Activated CD4-positive, alpha-beta T cell treated with anti-CD3 and anti-CD28 coated beads, Interleukin-10, Interleukin-2, amounts not matched to agents 100 ng/mL and 50 ng/mL, durations not matched to agents 16 hours and 8 hours (primary cell): ENCODE measurements at regions not wholly inside any gene's neighbourhood (a gene's known extent, or its start where the extent isn't known, plus 50 kb on each side); places are given as distances from the start of the nearest gene placed in this dataset.
A peak's percentile ranks its signal among the peaks of the same experiment; 100 is the strongest.
"Not testable (repeated sequence)": the region's sequence is repeated elsewhere in the genome, so short reads cannot be mapped to it uniquely, and the experiment has no call there.

Source experiments
- DNase-seq: peaks from one replicate; pipeline ENCODE4 v3.0.0-alpha.2; 2020

GRCh38 chr13:60663788-60664187, 266.8 kb downstream of the TDRD3 start:
- DNase-seq: no peak

GRCh38 chr13:60662595-60662994, 265.6 kb downstream of the TDRD3 start:
- DNase-seq: no peak

GRCh38 chr13:60661521-60661920, 264.5 kb downstream of the TDRD3 start:
- DNase-seq: no peak

GRCh38 chr13:60657586-60657985, 260.6 kb downstream of the TDRD3 start:
- DNase-seq: not testable (repeated sequence)

DNA sequence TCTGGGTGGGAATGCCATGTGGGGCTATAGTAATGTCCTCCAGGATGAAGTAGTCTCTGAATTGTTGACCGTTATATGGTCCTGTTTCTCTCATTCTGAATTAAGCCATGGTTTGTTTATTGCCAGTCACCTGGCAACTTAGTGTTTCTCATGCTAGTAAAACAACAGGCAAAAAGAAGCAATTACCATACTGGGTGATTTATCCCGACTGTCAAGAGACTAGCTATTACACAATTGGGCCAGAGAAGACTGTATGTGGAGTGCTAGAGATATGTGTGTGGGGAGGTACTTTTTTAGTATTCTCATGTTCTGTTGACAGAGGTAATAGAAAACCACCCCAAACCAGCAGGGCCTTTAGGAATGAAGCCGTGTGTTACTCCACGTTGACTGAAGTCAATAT, 258.2 kb downstream of the TDRD3 start:
- no peak for DNase-seq

DNA sequence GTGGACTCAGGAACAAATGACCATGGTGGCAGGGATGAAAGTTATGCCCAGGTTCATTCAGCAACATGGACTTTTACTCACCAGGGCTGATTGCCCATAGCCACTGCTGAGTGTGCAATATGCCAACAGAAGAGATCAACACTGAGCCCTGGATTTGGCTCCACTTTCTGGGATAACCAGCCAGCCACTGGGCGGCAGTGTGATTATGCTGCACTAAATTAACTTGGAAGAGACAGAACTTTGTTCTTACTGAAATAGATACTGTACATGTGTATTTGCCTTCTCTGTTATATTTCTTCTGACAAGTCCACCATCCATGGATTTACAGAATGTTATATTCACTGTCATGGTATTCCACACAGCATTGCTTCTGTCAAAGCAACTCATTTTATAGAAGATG, 257.4 kb downstream of the TDRD3 start:
- DNase-seq: no peak

- no peak for DNase-seq
Observed at GRCh38 chr13:60647547-60647946, 250.5 kb downstream of the TDRD3 start.

GRCh38 chr13:60646620-60647019, 249.6 kb downstream of the TDRD3 start:
- no peak for DNase-seq

DNA sequence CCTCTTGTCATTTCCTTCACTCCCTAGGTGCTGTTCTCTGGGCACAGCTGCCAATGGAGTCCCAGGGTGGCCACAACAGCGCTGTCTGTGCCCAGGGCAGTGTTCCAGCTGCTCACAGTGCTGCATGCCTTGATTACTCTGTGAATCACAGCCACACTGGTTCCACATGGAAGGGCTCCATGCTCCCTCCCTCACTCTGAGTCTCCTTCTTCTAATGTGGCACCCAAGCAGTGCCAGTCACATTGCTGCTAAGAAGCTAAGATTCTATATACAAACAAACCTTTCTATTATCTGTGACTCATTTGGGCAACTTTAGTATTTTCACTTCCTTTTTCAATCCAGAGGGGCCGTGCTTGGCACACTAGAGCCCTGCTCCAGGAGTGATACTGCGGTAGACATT, 248.7 kb downstream of the TDRD3 start:
- DNase-seq: no peak

DNA sequence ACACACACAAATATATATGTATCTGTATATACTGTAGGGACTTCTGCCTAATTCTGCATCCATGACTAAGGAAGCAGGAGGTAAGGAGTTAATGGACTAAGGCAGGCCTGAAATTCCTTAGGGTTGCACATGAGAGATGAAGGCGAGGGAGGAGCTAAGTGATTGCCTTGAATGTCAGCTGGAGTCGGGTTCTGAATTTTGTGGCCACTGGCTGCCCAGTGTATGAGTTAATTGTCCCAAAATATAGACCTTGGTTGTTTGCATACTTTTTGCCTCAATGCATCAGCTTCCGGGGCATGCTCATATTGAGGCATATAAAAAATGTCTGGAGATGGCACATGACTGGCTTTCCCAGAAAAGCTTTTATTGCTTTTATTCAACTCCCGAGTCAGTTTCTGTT, 245.5 kb downstream of the TDRD3 start:
- no peak for DNase-seq

DNA sequence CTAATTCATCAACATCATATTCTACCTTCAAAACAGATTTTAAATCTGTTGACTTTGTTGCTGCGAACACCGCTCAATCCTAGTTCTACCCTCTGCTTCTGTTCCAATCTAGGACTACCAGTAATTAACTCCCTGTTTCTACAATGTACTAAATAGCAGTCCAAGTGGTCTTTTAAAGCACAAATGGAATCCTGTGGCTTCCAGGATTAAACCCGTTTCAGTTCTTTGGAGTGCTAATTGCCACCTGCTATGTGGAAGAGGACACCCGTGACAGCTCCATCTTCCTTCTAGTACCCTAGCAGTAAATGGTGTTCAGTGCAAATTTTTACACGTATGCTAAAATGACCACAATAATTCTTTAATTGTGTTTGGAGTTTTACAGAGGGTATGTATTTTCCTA, 232.1 kb downstream of the TDRD3 start:
- no peak for DNase-seq

- DNase-seq: peak; percentile 49
Observed at GRCh38 chr13:60627071-60627686, 230.2 kb downstream of the TDRD3 start.
